ENCODE measurements at regions not wholly inside any gene's neighbourhood (a gene's known extent, or its start where the extent isn't known, plus 50 kb on each side); places are given as distances from the start of the nearest gene placed in this dataset.

GRCh38 chr6:93968126-93968525 is 548.8 kb upstream of the EPHA7 start:
- no peak for ATAC-seq
- no peaks in the 10 kb centered on the region for H3K27me3 ChIP-seq (ENCODE audit: insufficient read depth, low read length)

GRCh38 chr6:93964926-93965325 is 545.6 kb upstream of the EPHA7 start:
- ChIA-PET POLR2A (no interaction called here), CTCF (no interaction called here), RAD21 (ENCODE audit: low non-redundant PET in 1 of 2, low total read pairs in 2 of 2, uncharacterized antibody in 2 of 2, unreplicated experiment in 2 of 2) (no interaction called here)
- Histone ChIP-seq H3K27me3 (ENCODE audit: insufficient read depth, low read length) (no peaks in the 10 kb centered on the region), H3K9me2 (ENCODE audit: insufficient read depth) (no peaks in the 10 kb centered on the region), H3K9me3 (ENCODE audit: control insufficient read depth in 1 of 2, insufficient read depth in 1 of 2, low read depth in 1 of 2, low read length in 2 of 2) (peaks cover 0 to 2% of the 10 kb centered on the region in 2 experiments; a peak in 2 of 4 replicates), H3K9ac (ENCODE audit: low read length) (no peak overlapping the region), H3K79me2 (ENCODE audit: insufficient read depth, low read length) (no peaks in the 10 kb centered on the region), H3K36me3 (ENCODE audit: control insufficient read depth in 1 of 2, insufficient read depth in 2 of 2, low read length in 2 of 2) (no peaks in the 10 kb centered on the region), H3K4me3 (replicated peaks in 1 of 2; ENCODE audit: low read depth in 1 of 2, low read length in 2 of 2) (no peak overlapping the region), H3K4me2 (ENCODE audit: low read length) (no peak overlapping the region), H3K27ac (ENCODE audit: low read depth, low read length) (no peak overlapping the region), H2AFZ (ENCODE audit: low read depth, low read length, poor library complexity, severe bottlenecking) (no peak overlapping the region), H4K20me1 (ENCODE audit: insufficient read depth) (no peaks in the 10 kb centered on the region), H3K4me1 (ENCODE audit: control insufficient read depth in 1 of 2, insufficient read depth in 2 of 2, low read length in 2 of 2) (no peaks in the 10 kb centered on the region)
- no TSS peak for BruUV-seq (replicated peaks)
- intact Hi-C loops (cut with micrococcal nuclease), result no loop called here
- ATAC-seq (no peak), DNase-seq (ENCODE audit: low read depth, low spot score) (no peak)
- TF ChIP-seq POLR2A (IDR thresholded peaks at IDR 0.05; ENCODE audit: borderline replicate concordance, extremely low read depth, insufficient read depth, insufficient read length), result no peak
- no peak for TF ChIP-seq CEBPB (IDR thresholded peaks at IDR 0.05; ENCODE audit: low read depth)
- TF ChIP-seq CTCF (IDR thresholded peaks at IDR 0.05 in 2 of 3, conservative IDR thresholded peaks at IDR 0.05 in 1 of 3; ENCODE audit: borderline replicate concordance in 1 of 3, insufficient read depth in 1 of 3, low read depth in 2 of 3, low read length in 2 of 3), result no peak
- TF ChIP-seq CBX3 (IDR thresholded peaks at IDR 0.05; ENCODE audit: low read depth), result no peak
- no peak for TF ChIP-seq MAX (IDR thresholded peaks at IDR 0.05)
- no peak for TF ChIP-seq ZNF274 (IDR thresholded peaks at IDR 0.05; ENCODE audit: low read depth, low read length)

More at GRCh38 chr6:93968126-93968525, 548.8 kb upstream of the EPHA7 start:
- no peak for TF ChIP-seq EZH2 (IDR thresholded peaks at IDR 0.05)
- TF ChIP-seq JUND (IDR thresholded peaks at IDR 0.05), result no peak
- no peak for TF ChIP-seq YY1 (IDR thresholded peaks at IDR 0.05; ENCODE audit: extremely low read depth, insufficient replicate concordance, low read depth, low read length)
- TF ChIP-seq ATF3 (IDR thresholded peaks at IDR 0.05), result no peak
- no peak for TF ChIP-seq FOSL1 (IDR thresholded peaks at IDR 0.05; ENCODE audit: low read depth)
- TF ChIP-seq ZBTB33 (IDR thresholded peaks at IDR 0.05; ENCODE audit: extremely low read depth, insufficient replicate concordance, low read length), result no peak
- no TSS peak for BruUV-seq (replicated peaks)
- RAD21 ChIA-PET (ENCODE audit: low non-redundant PET in 1 of 2, low total read pairs in 2 of 2, uncharacterized antibody in 2 of 2, unreplicated experiment in 2 of 2), result no interaction called here
- no peak overlapping the region for H3K4me3 ChIP-seq (replicated peaks in 1 of 2; ENCODE audit: low read depth in 1 of 2, low read length in 2 of 2)
- no peak overlapping the region for H2AFZ ChIP-seq (ENCODE audit: low read depth, low read length, poor library complexity, severe bottlenecking)
- H3K9me2 ChIP-seq (ENCODE audit: insufficient read depth), result no peaks in the 10 kb centered on the region
- no peak overlapping the region for H3K9ac ChIP-seq (ENCODE audit: low read length)
- intact Hi-C loops (cut with micrococcal nuclease), result no loop called here
- H3K4me2 ChIP-seq (ENCODE audit: low read length), result no peak overlapping the region
- H3K4me1 ChIP-seq (ENCODE audit: control insufficient read depth in 1 of 2, insufficient read depth in 2 of 2, low read length in 2 of 2), result no peaks in the 10 kb centered on the region
- POLR2A ChIA-PET, result no interaction called here
- no peaks in the 10 kb centered on the region for H3K79me2 ChIP-seq (ENCODE audit: insufficient read depth, low read length)
- CTCF ChIA-PET, result no interaction called here
- no peak for DNase-seq (ENCODE audit: low read depth, low spot score)
- no peak overlapping the region for H3K27ac ChIP-seq (ENCODE audit: low read depth, low read length)
- no peaks in the 10 kb centered on the region for H3K36me3 ChIP-seq (ENCODE audit: control insufficient read depth in 1 of 2, insufficient read depth in 2 of 2, low read length in 2 of 2)
- H3K9me3 ChIP-seq (ENCODE audit: control insufficient read depth in 1 of 2, insufficient read depth in 1 of 2, low read depth in 1 of 2, low read length in 2 of 2), result peaks cover 0 to 4% of the 10 kb centered on the region in 2 experiments; a peak in 1 of 4 replicates
- no peaks in the 10 kb centered on the region for H4K20me1 ChIP-seq (ENCODE audit: insufficient read depth)

Measured in HCT116 (cell line).